ENCODE measurements at regions not wholly inside any gene's neighbourhood (a gene's known extent, or its start where the extent isn't known, plus 50 kb on each side); places are given as distances from the start of the nearest gene placed in this dataset.
A peak's percentile ranks its signal among the peaks of the same experiment; 100 is the strongest.

DNA sequence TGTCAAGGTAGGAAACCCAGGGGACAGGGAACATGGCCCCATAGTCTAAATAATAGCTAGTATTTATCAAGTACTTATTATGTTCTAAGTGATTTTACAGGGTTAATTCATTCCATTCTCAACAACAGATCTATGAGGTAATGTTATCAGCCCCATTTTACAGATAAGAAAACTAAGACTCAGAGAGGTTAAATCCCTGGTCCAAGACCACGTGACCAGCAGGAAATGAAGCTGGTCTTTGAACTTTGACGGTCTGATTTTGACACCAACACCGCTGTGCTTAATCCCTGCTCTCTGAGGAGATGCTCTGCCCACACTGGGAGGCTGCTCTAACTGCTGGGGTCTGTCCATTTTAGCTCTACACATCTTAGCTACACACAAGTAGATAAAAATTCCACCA lies 253.5 kb downstream of the SPTSSA start:
- Mint-ChIP-seq H3K27me3 (peaks cover 8% of the 10 kb centered on the region), H3K36me3 (no peaks in the 10 kb centered on the region), H3K9me3 (ENCODE audit: low read depth) (peaks cover 6% of the 10 kb centered on the region), H3K4me3 (no peak overlapping the region), H3K4me1 (ENCODE audit: low read depth) (peaks cover 4% of the 10 kb centered on the region), H3K27ac (no peak overlapping the region)

DNA sequence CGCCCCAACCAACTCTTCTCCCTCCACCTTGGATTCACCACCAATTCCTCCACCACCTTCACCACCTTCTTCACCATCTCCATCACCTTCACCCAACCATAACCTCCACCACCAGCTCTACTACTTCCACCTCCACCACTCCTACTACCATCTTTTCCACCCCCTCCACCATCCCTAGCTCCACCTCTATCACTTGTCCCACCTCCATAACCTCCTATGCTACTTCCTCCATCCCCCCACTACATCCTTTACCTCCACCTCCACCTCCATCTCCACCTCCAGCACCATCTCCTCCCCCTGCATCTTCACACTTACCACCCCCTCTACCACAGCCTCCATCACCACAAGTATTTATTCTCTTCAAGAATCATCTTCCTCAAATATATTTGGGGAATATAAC lies 254.9 kb upstream of the EGLN3 start:
- H3K4me1 Mint-ChIP-seq (ENCODE audit: low read depth) = no peaks in the 10 kb centered on the region
- H3K4me3 Mint-ChIP-seq = no peak overlapping the region
- H3K27ac Mint-ChIP-seq = no peak overlapping the region
- no peaks in the 10 kb centered on the region for H3K36me3 Mint-ChIP-seq
- peaks cover 9% of the 10 kb centered on the region for H3K27me3 Mint-ChIP-seq
- peaks cover 6% of the 10 kb centered on the region for H3K9me3 Mint-ChIP-seq (ENCODE audit: low read depth)

DNA sequence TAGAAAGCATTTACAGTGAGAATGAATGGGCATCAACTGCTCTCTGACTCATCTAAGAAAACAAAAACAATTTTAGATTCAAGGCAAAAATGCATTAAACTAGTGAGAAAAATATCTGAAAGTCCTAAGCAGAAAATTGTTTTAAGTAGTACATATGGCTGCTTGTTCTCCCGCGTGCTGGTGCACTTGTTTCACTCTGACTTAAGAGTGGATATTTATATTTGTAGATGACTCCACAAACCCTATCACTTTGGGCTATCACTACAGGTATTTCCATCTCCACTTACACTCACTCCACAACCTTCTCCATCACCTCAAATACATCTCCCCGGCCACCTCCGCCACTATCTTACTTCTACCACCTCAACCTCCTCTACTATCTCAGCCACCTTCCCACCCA lies 253.9 kb upstream of the EGLN3 start:
- peaks cover under 1% of the 10 kb centered on the region for H3K4me1 Mint-ChIP-seq (ENCODE audit: low read depth)
- peaks cover 6% of the 10 kb centered on the region for H3K27me3 Mint-ChIP-seq
- peaks cover 6% of the 10 kb centered on the region for H3K9me3 Mint-ChIP-seq (ENCODE audit: low read depth)
- H3K4me3 Mint-ChIP-seq = no peak overlapping the region
- H3K36me3 Mint-ChIP-seq = no peaks in the 10 kb centered on the region
- H3K27ac Mint-ChIP-seq = no peak overlapping the region

DNA sequence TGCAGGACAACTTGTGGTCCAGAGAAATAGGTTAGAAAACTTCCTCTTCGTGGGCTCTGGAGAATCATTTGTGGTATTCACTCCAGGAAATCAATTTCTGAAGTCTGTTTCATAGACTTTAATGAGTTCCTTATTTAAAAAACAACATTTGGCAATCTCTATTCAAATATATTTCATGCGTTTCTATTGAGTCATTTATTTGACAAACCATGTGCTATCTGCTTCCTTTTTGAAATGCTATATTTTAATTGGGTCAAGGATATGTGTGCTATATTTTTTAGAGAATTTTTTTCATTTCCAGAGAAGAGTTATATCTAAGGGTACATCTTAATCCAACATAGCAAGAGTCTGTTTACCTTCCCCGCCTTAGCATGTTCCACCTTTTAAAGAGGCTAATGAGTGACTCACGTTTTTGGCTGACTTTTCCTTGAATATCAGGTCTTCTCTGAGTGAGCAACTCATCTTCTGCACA lies 252.4 kb upstream of the EGLN3 start:
- Mint-ChIP-seq H3K36me3 (no peaks in the 10 kb centered on the region), H3K9me3 (ENCODE audit: low read depth) (peaks cover 6% of the 10 kb centered on the region), H3K4me3 (no peak overlapping the region), H3K27ac (peak overlapping the region; percentile 31), H3K4me1 (ENCODE audit: low read depth) (peaks cover 3% of the 10 kb centered on the region), H3K27me3 (peaks cover 7% of the 10 kb centered on the region)

DNA sequence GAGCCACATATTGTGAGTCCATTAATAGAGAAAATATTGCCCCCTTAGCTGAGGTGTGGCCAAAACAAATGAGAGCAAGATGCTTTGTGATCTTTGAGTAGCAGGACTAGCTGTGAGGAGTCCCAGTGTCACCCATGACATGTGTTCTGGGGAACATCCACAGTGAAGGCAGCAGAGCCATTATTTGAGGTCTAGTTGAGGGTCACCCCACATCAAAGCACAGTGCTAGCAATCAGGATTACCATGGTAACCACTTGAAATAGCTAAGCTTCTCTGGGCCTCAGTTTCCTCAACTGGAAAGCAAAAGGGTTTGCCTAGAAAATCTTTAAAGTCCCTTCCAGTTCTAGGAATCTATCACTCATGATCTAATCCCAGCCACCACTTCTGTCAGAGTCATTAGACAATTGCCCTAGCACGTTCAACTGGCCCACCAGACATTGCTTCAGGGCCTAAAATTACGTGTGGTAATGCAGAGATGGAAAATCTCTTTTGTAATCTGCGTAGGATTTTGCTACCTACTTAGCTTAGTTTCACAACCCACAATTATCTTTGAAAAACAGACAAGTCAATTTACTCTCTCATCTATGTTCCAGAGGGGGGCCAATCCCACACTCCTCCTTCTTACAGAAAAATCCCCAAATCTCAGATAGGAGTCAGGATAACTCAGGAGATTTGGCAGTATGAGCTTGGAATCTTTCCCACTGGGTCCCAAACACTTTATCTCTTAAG lies 251.2 kb upstream of the EGLN3 start:
- no peak overlapping the region for H3K4me3 Mint-ChIP-seq

DNA sequence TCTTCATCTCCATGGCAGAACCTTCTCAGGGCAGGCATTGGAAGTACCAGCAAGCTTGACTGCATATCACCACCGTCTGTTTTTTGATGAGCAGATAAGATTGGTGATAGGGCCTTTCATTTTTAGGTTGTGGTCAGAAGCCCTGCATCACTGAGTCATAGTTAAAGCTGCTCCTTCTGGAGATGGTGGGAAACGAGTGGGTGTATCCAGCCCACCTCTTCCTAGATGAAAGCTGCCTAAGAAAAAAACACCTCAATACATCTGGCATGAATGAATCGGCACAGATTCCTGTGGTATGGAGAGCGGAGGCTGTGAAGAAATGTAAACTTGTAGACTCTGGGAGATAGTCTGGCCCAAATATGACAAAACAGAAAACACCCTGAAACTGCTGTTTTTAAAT lies 248.7 kb upstream of the EGLN3 start:
- H3K4me3 Mint-ChIP-seq = no peak overlapping the region
- peaks cover 5% of the 10 kb centered on the region for H3K9me3 Mint-ChIP-seq (ENCODE audit: low read depth)
- H3K27me3 Mint-ChIP-seq = peaks cover 11% of the 10 kb centered on the region
- no peak overlapping the region for H3K27ac Mint-ChIP-seq
- peaks cover 3% of the 10 kb centered on the region for H3K36me3 Mint-ChIP-seq
- H3K4me1 Mint-ChIP-seq (ENCODE audit: low read depth) = peaks cover 3% of the 10 kb centered on the region

More for the DNA sequence above, 251.2 kb upstream of the EGLN3 start:
- no peaks in the 10 kb centered on the region for H3K36me3 Mint-ChIP-seq
- H3K27me3 Mint-ChIP-seq = peaks cover 9% of the 10 kb centered on the region
- no peak overlapping the region for H3K27ac Mint-ChIP-seq
- peaks cover 6% of the 10 kb centered on the region for H3K9me3 Mint-ChIP-seq (ENCODE audit: low read depth)
- peaks cover 3% of the 10 kb centered on the region for H3K4me1 Mint-ChIP-seq (ENCODE audit: low read depth)

DNA sequence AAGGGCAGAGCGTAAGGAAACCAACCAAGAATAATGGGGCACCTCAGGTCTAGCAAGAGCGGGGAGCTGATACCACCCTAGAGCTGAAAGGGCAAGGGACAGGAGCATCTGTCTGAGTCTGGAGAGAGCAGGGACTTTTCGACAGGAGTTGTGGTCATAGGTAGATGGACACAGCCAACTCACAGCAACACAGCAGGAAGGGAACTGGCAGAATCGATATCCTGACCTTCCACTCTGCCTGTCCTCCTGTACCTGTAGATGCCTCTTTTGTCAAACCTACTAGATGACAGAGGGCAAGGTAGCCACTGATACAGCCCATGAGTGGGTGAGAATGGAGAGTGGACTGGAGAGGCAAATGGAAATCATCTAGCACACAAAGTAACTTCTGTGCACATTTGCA lies 247.2 kb upstream of the EGLN3 start:
- Mint-ChIP-seq H3K4me1 (ENCODE audit: low read depth) (peaks cover 3% of the 10 kb centered on the region), H3K9me3 (ENCODE audit: low read depth) (peaks cover 4% of the 10 kb centered on the region), H3K27me3 (peaks cover 9% of the 10 kb centered on the region), H3K4me3 (no peak overlapping the region), H3K36me3 (peaks cover 3% of the 10 kb centered on the region), H3K27ac (no peak overlapping the region)

DNA sequence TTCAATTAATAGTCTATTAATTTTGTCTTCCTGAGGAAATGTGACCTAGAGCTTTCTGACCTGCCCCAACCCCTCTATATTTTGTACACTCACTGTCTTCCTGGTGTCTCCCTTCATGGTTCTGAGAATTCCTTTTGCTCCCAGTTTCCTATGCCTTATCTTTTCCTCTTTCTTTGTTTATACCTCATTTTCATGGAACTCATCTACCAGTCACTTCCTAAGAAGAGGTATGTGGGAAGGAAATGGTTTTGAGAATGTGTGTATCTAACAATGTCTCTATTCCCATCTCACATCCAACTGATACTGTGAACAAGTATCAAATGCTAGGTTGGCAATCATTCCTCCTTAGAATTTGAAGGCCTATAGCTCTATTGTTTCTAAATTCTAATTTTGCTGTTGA lies 245.1 kb upstream of the EGLN3 start:
- Mint-ChIP-seq H3K27ac (no peak overlapping the region), H3K27me3 (peaks cover 8% of the 10 kb centered on the region), H3K9me3 (ENCODE audit: low read depth) (peaks cover 4% of the 10 kb centered on the region), H3K4me1 (ENCODE audit: low read depth) (peaks cover 3% of the 10 kb centered on the region), H3K36me3 (peaks cover 3% of the 10 kb centered on the region), H3K4me3 (no peak overlapping the region)

DNA sequence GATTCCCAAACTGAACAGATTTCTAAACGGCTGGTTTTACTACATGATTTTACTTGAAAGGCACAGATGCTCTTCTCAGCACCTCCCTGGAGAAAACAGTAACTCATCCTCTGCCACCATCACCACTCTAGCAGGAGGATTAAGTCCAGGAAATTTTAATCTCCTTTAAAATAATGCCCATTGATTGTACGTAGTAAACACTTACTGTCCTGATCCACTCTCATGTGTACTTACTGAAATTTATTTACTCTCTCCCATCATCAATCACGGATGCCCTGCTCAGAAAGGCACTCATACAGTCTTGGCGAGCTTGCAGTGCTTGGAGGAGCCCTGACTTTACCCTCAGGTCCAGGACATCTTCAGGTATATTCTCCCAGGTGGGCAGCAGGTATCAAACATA lies 239.8 kb upstream of the EGLN3 start:
- no peak overlapping the region for H3K4me3 Mint-ChIP-seq

DNA sequence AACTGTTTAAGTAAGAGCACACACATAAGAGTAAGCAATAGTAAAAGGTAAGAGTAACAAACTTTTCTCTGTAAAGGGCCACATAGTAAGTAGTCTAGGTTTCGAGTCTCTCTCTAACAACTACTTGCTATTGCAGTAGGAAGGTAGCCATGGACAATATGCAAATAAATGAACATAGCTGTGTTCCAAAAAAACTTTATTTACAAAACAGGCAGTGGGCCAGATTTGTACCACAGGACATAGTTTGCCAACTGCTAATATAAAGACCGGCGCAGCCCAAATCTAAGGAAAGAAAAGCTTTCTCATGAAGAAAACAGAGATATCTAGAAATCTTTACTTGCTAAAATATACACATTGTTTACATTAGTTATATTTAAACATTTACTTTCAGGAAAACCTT lies 239.0 kb upstream of the EGLN3 start:
- H3K4me1 Mint-ChIP-seq (ENCODE audit: low read depth) = no peaks in the 10 kb centered on the region
- H3K27me3 Mint-ChIP-seq = no peaks in the 10 kb centered on the region
- H3K27ac Mint-ChIP-seq = no peak overlapping the region
- no peaks in the 10 kb centered on the region for H3K9me3 Mint-ChIP-seq (ENCODE audit: low read depth)
- H3K4me3 Mint-ChIP-seq = no peak overlapping the region
- H3K36me3 Mint-ChIP-seq = no peaks in the 10 kb centered on the region

More for the DNA sequence above, 239.8 kb upstream of the EGLN3 start:
- Mint-ChIP-seq H3K27me3 (no peaks in the 10 kb centered on the region), H3K9me3 (ENCODE audit: low read depth) (no peaks in the 10 kb centered on the region), H3K4me1 (ENCODE audit: low read depth) (no peaks in the 10 kb centered on the region), H3K36me3 (no peaks in the 10 kb centered on the region), H3K27ac (no peak overlapping the region)

DNA sequence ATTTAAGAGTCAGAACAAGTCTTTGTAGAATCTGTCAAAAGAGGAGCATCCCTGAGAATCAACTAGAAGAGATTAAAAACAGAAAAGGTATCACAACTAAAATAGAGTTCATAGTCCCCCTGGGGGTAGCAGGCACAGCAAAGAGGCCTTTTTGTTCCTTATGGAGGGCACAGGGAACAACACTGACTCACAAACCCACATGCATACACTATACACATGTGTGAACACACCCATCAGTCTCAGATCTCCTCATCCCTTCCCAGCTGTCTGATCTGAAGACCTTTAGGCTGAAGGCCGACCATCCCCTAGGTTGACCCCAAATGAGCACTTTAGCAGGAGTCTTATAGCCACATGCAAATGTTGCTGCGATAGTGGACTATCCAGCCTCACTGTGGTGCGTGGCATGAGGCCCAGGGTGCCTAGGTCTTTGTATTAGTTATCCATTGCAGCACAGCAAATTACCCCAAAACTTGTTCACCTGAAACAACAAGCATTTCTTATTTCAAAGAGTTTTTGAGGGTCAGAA lies 236.7 kb upstream of the EGLN3 start:
- Mint-ChIP-seq H3K4me3 (no peak overlapping the region), H3K27me3 (no peaks in the 10 kb centered on the region), H3K9me3 (ENCODE audit: low read depth) (no peaks in the 10 kb centered on the region), H3K27ac (no peak overlapping the region), H3K36me3 (no peaks in the 10 kb centered on the region), H3K4me1 (ENCODE audit: low read depth) (no peaks in the 10 kb centered on the region)

DNA sequence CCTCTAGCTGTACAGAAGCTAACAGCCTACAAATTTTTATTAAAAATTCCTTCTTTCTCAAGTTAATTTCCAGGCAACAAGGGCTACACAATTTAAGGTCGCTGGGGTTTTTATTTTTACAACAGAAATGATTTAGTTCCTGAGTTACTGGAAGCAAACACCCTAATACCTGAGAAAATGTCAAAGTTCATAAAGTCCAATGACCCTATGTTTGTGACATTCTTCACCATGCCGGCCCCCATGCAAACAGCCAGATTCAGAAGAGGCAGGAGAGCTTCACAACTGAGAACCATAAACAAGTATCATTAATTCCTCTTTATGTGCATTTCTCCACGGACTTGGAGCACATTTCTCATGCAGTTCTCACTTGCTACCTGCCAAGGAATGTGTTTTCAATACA lies 236.2 kb upstream of the EGLN3 start:
- Mint-ChIP-seq H3K4me3 (no peak overlapping the region), H3K9me3 (ENCODE audit: low read depth) (no peaks in the 10 kb centered on the region), H3K27me3 (no peaks in the 10 kb centered on the region), H3K4me1 (ENCODE audit: low read depth) (no peaks in the 10 kb centered on the region), H3K36me3 (no peaks in the 10 kb centered on the region), H3K27ac (no peak overlapping the region)

DNA sequence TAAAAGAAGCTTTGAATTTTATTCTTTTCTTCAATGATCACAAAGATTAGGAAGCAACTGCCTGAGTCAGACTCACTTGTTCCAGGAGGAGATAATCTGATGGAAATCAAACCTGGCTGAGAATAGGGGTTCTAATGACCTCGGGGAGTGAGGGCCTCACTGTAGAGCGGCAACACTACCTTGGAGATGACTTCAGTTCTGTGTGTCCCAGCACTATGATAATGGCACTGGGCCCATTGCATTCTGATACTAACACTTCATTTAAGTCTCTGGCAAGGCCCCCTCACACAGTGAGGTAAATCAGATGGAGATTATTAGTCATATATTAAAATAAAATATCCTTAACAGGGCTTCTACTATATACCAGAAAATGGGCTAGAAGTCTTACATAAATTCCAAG lies 233.3 kb upstream of the EGLN3 start:
- no peaks in the 10 kb centered on the region for H3K4me1 Mint-ChIP-seq (ENCODE audit: low read depth)
- no peaks in the 10 kb centered on the region for H3K9me3 Mint-ChIP-seq (ENCODE audit: low read depth)
- H3K27me3 Mint-ChIP-seq = no peaks in the 10 kb centered on the region
- H3K27ac Mint-ChIP-seq = no peak overlapping the region
- no peaks in the 10 kb centered on the region for H3K36me3 Mint-ChIP-seq
- no peak overlapping the region for H3K4me3 Mint-ChIP-seq

DNA sequence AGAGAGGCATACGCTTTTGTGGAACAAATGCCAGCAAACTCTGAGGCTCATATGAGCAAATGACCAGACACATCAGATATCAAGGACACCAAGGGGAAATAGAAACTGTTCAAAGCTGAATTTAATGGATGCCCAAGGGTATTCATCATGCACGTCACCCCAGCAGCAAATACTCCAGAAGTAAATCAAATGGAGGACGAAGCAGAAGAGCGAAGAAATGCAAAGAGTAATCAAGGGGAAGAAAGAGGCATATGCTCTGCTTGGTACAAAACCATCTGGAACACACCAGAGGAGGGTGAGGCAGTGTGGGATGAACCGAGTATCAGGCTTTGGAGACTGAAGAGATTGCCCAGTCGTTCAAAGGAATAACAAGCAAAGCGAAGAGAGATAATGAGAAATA lies 232.6 kb upstream of the EGLN3 start:
- no peaks in the 10 kb centered on the region for H3K9me3 Mint-ChIP-seq (ENCODE audit: low read depth)
- H3K27me3 Mint-ChIP-seq = no peaks in the 10 kb centered on the region
- H3K4me3 Mint-ChIP-seq = no peak overlapping the region
- no peaks in the 10 kb centered on the region for H3K4me1 Mint-ChIP-seq (ENCODE audit: low read depth)
- H3K36me3 Mint-ChIP-seq = no peaks in the 10 kb centered on the region
- H3K27ac Mint-ChIP-seq = no peak overlapping the region

DNA sequence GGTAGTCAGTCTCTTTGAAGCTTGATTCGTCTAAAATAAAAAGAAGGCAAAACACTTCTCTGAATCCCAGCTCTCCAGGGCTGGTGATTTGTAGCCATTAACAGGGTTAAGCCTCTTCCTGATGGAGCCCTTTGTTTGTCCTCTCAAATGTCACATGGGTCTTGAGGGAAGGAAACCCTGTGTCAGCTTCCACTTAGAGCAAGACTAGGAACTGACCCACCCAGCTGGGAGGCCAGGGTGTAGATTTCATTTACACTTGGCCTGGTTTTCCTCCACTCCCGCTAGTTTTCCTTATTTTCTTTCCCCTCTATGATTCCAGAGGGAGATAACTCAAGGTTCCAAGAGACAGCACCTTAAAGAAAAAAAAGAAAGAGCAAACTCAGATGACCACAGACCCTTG lies 230.5 kb upstream of the EGLN3 start:
- no peaks in the 10 kb centered on the region for H3K9me3 Mint-ChIP-seq (ENCODE audit: low read depth)
- no peak overlapping the region for H3K27ac Mint-ChIP-seq
- peaks cover 2% of the 10 kb centered on the region for H3K36me3 Mint-ChIP-seq
- no peaks in the 10 kb centered on the region for H3K27me3 Mint-ChIP-seq
- H3K4me1 Mint-ChIP-seq (ENCODE audit: low read depth) = no peaks in the 10 kb centered on the region
- H3K4me3 Mint-ChIP-seq = no peak overlapping the region

DNA sequence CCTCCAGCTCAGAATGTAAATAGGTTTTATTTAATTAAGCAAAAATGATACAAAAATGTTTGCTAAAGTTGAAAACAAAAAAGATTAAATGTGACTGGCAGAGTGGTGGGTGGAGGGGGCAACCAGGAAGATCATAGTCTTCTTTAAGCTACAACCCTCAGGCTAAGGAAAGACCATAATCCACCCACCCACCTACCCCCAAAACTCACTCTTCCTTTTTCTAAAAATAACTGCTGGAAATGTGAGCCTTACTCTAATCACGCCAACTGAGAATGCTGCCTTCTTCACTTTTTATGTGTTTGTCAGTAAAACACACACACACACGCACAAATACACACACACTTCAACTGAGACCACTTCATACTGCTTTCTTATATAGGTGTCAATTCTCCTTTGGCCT lies 230.0 kb upstream of the EGLN3 start:
- Mint-ChIP-seq H3K27me3 (no peaks in the 10 kb centered on the region), H3K27ac (no peak overlapping the region), H3K4me3 (no peak overlapping the region), H3K36me3 (peaks cover 2% of the 10 kb centered on the region), H3K9me3 (ENCODE audit: low read depth) (no peaks in the 10 kb centered on the region), H3K4me1 (ENCODE audit: low read depth) (no peaks in the 10 kb centered on the region)
